IPS-20b (cell line): ENCODE measurements at regions not wholly inside any gene's neighbourhood (a gene's known extent, or its start where the extent isn't known, plus 50 kb on each side); places are given as distances from the start of the nearest gene placed in this dataset.

Source experiments
- H3K27ac ChIP-seq: one replicate; pipeline ENCODE4 v1.5.1; 2013; ENCODE audit warnings: low read length
- H3K27me3 ChIP-seq: 2 replicates; pipeline ENCODE4 v1.6.1; 2013; ENCODE audit warnings: mild to moderate bottlenecking, low read length, inconsistent platforms; ENCODE audit not compliant: insufficient read depth
- H3K36me3 ChIP-seq: 2 replicates; pipeline ENCODE4 v1.6.1; 2013; ENCODE audit warnings: low read depth, mild to moderate bottlenecking, inconsistent platforms, low read length, moderate library complexity; ENCODE audit not compliant: insufficient read depth
- H3K4me1 ChIP-seq: 2 replicates; pipeline ENCODE4 v1.6.1; 2013; ENCODE audit warnings: mild to moderate bottlenecking, control low read depth, inconsistent platforms, low read length, moderate library complexity; ENCODE audit not compliant: insufficient read depth
- H3K4me3 ChIP-seq: 2 replicates; pipeline ENCODE4 v1.5.1; 2013; ENCODE audit warnings: mild to moderate bottlenecking, low read length, inconsistent platforms
- H3K9ac ChIP-seq: 2 replicates; pipeline ENCODE4 v1.6.1; 2013; ENCODE audit warnings: low read depth, mild to moderate bottlenecking, inconsistent platforms, low read length, moderate library complexity
- H3K9me3 ChIP-seq: 2 replicates; pipeline ENCODE4 v1.6.1; 2013; ENCODE audit warnings: mild to moderate bottlenecking, low read depth, low read length, inconsistent platforms; ENCODE audit not compliant: insufficient read depth

DNA sequence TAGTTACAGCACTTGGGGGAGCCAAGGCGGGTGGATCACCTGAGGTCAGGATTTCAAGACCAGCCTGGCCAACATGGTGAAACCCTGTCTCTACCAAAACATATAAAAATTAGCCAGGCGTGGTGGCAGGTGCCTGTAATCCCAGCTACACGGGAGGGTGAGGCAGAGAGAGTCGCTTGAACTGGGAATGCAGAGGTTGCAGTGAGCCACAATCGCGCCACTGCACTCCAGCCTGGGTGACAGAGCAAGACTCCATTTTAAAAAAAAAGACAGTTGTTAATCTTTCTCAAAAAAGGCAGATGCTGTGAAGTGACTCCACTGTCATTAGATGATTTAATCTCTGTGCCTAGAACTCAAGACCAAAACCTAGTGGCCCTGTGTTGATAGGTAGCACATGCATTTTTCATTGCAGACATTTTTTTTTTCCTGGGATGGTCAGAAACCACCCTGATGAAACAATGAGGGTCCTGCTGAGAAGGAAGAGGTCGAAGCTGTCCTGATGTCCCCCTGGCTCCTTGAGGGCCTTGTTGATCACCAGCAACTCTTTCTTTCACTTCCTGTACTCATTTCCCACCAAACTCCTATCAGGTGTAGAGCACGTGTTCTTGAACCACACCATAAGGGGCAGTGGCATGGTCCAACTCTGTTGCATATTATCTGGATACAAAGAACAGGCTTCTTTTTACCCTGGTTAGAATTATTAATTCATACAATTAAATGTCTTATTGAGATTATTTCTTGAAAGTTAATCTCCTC lies 382.2 kb downstream of the ICE1 start:
- H3K27me3 ChIP-seq = no peaks in the 10 kb centered on the region
- H3K9ac ChIP-seq = no peak overlapping the region
- no peaks in the 10 kb centered on the region for H3K36me3 ChIP-seq
- no peaks in the 10 kb centered on the region for H3K9me3 ChIP-seq
- H3K4me3 ChIP-seq = no peak overlapping the region
- no peak overlapping the region for H3K27ac ChIP-seq
- peaks cover 4% of the 10 kb centered on the region; the same call in 1 of the 2 replicates for H3K4me1 ChIP-seq

- H3K36me3 ChIP-seq = no peaks in the 10 kb centered on the region
- no peaks in the 10 kb centered on the region for H3K27me3 ChIP-seq
- H3K9me3 ChIP-seq = no peaks in the 10 kb centered on the region
- no peak overlapping the region for H3K9ac ChIP-seq
- peaks cover 5% of the 10 kb centered on the region; the same call in 1 of the 2 replicates for H3K4me1 ChIP-seq
- no peak overlapping the region for H3K27ac ChIP-seq
- H3K4me3 ChIP-seq = no peak overlapping the region
Observed at GRCh38 chr5:5800801-5801761, 378.6 kb downstream of the ICE1 start.

DNA sequence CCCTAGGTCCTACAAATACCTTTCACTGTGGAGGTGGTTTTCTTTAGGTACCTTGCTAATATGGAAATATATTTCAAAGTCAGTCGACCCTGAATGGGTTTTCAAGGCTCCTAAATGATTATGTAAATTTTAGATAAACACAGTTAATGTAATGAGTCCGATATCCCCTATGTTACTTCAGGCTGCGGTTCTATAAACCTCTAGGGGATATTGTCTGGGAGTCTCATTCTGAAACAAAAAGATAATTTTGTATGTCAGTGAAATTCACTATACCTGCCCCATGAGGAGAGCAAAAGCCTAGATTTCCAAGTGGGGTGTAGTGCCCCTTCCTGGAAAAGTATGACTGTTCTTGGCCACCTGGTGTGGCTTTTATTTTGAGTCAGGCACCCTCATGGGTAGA lies 377.3 kb downstream of the ICE1 start:
- peaks cover 5% of the 10 kb centered on the region; the same call in 1 of the 2 replicates for H3K4me1 ChIP-seq
- no peaks in the 10 kb centered on the region for H3K27me3 ChIP-seq
- H3K9me3 ChIP-seq = no peaks in the 10 kb centered on the region
- H3K27ac ChIP-seq = no peak overlapping the region
- no peak overlapping the region for H3K9ac ChIP-seq
- no peaks in the 10 kb centered on the region for H3K36me3 ChIP-seq
- H3K4me3 ChIP-seq = no peak overlapping the region

- H3K27ac ChIP-seq = no peak overlapping the region
- H3K4me1 ChIP-seq = peaks cover 5% of the 10 kb centered on the region; the same call in 1 of the 2 replicates
- H3K27me3 ChIP-seq = no peaks in the 10 kb centered on the region
Observed at GRCh38 chr5:5799229-5799628, 376.8 kb downstream of the ICE1 start.

GRCh38 chr5:5798462-5798861 lies 376.0 kb downstream of the ICE1 start:
- H3K4me1 ChIP-seq = peaks cover 5% of the 10 kb centered on the region; the same call in 1 of the 2 replicates
- H3K27ac ChIP-seq = no peak overlapping the region
- H3K27me3 ChIP-seq = no peaks in the 10 kb centered on the region
- H3K9me3 ChIP-seq = no peaks in the 10 kb centered on the region
- H3K4me3 ChIP-seq = no peak overlapping the region
- H3K36me3 ChIP-seq = no peaks in the 10 kb centered on the region
- no peak overlapping the region for H3K9ac ChIP-seq

More at GRCh38 chr5:5799229-5799628, 376.8 kb downstream of the ICE1 start:
- H3K4me3 ChIP-seq = no peak overlapping the region
- no peak overlapping the region for H3K9ac ChIP-seq
- no peaks in the 10 kb centered on the region for H3K9me3 ChIP-seq
- H3K36me3 ChIP-seq = no peaks in the 10 kb centered on the region

GRCh38 chr5:5798041-5798440 lies 375.6 kb downstream of the ICE1 start:
- no peaks in the 10 kb centered on the region for H3K9me3 ChIP-seq
- no peak overlapping the region for H3K4me3 ChIP-seq

GRCh38 chr5:5795074-5795771 lies 372.7 kb downstream of the ICE1 start:
- no peak overlapping the region for H3K9ac ChIP-seq
- no peak overlapping the region for H3K4me3 ChIP-seq
- no peak overlapping the region for H3K27ac ChIP-seq
- H3K36me3 ChIP-seq = no peaks in the 10 kb centered on the region
- peaks cover 5% of the 10 kb centered on the region; the same call in 1 of the 2 replicates for H3K4me1 ChIP-seq
- no peaks in the 10 kb centered on the region for H3K27me3 ChIP-seq
- H3K9me3 ChIP-seq = no peaks in the 10 kb centered on the region

More at GRCh38 chr5:5798041-5798440, 375.6 kb downstream of the ICE1 start:
- Histone ChIP-seq H3K36me3 (no peaks in the 10 kb centered on the region), H3K4me1 (peaks cover 5% of the 10 kb centered on the region; the same call in 1 of the 2 replicates), H3K9ac (no peak overlapping the region), H3K27ac (no peak overlapping the region), H3K27me3 (no peaks in the 10 kb centered on the region)

DNA sequence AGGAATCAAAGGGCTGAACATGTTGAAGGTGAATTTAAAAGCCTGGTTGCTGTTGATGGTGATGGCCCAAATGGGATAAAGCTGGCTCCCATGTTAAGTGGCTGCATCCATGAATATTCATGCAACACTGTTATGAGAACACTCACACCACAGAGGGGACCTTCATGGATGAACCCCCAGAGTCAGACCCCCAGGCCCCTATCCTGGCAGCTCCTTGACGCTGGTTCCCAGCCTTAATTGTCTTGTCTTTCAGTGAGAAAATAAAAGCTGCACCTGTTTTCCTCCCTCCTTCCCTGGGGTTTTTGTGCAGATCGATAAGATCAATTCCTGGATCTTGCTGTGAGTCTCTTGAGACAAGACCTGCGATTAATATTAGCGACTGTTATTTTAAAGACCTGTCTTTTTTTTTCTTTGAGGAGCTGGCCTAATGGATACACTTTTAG lies 371.7 kb downstream of the ICE1 start:
- no peaks in the 10 kb centered on the region for H3K36me3 ChIP-seq
- no peaks in the 10 kb centered on the region for H3K27me3 ChIP-seq
- no peak overlapping the region for H3K9ac ChIP-seq

GRCh38 chr5:5793242-5794117 lies 371.0 kb downstream of the ICE1 start:
- H3K27me3 ChIP-seq = no peaks in the 10 kb centered on the region
- H3K36me3 ChIP-seq = no peaks in the 10 kb centered on the region
- H3K27ac ChIP-seq = no peak overlapping the region
- no peak overlapping the region for H3K4me3 ChIP-seq
- no peaks in the 10 kb centered on the region for H3K9me3 ChIP-seq
- no peak overlapping the region for H3K9ac ChIP-seq
- no peaks in the 10 kb centered on the region for H3K4me1 ChIP-seq

More for the DNA sequence above, 371.7 kb downstream of the ICE1 start:
- H3K4me3 ChIP-seq = no peak overlapping the region
- no peak overlapping the region for H3K27ac ChIP-seq
- H3K4me1 ChIP-seq = no peaks in the 10 kb centered on the region
- H3K9me3 ChIP-seq = no peaks in the 10 kb centered on the region

GRCh38 chr5:5792106-5792505 lies 369.6 kb downstream of the ICE1 start:
- H3K36me3 ChIP-seq = no peaks in the 10 kb centered on the region
- H3K4me1 ChIP-seq = 0 out of 2 replicates have a peak, but pooled peaks cover 3% of the 10 kb centered on the region
- no peak overlapping the region for H3K4me3 ChIP-seq
- no peak overlapping the region for H3K9ac ChIP-seq
- H3K9me3 ChIP-seq = no peaks in the 10 kb centered on the region
- H3K27ac ChIP-seq = no peak overlapping the region
- no peaks in the 10 kb centered on the region for H3K27me3 ChIP-seq
